Endodermal cell (in vitro differentiated cells): ENCODE measurements at regions not wholly inside any gene's neighbourhood (a gene's known extent, or its start where the extent isn't known, plus 50 kb on each side); places are given as distances from the start of the nearest gene placed in this dataset.

ENCODE experiments used
- DNase-seq: peaks from one replicate; pipeline ENCODE4 v3.0.0-alpha.2; 2017
- H3K27ac ChIP-seq: 2 replicates; pipeline ENCODE4 v1.5.1; 2013; ENCODE audit warnings: mild to moderate bottlenecking, low read depth, low read length, moderate library complexity
- H3K27me3 ChIP-seq: 2 replicates; pipeline ENCODE4 v1.6.1; 2013; ENCODE audit warnings: mild to moderate bottlenecking, low read length, moderate library complexity; ENCODE audit not compliant: insufficient read depth, control insufficient read depth, poor library complexity, severe bottlenecking
- H3K36me3 ChIP-seq: 2 replicates; pipeline ENCODE4 v1.7.0; 2013; ENCODE audit warnings: mild to moderate bottlenecking, low read length, moderate library complexity; ENCODE audit not compliant: control insufficient read depth, insufficient read depth
- H3K4me1 ChIP-seq: one replicate; pipeline ENCODE4 v1.7.0; 2013; ENCODE audit warnings: low read length; ENCODE audit not compliant: control insufficient read depth, insufficient read depth
- H3K4me3 ChIP-seq: 2 replicates; pipeline ENCODE4 v1.5.1; 2013; ENCODE audit warnings: mild to moderate bottlenecking, low read length, moderate library complexity
- H3K9ac ChIP-seq: 2 replicates; pipeline ENCODE4 v1.6.1; 2013; ENCODE audit warnings: mild to moderate bottlenecking, low read length, moderate library complexity; ENCODE audit not compliant: poor library complexity, severe bottlenecking; ENCODE audit errors: extremely low read depth
- H3K9me3 ChIP-seq: 2 replicates; pipeline ENCODE4 v1.6.1; 2013; ENCODE audit warnings: mild to moderate bottlenecking, low read length, moderate library complexity; ENCODE audit not compliant: control insufficient read depth
- H3K27ac Mint-ChIP-seq: 2 replicates; pipeline ENCODE4 v1.8.0; 2020; ENCODE audit warnings: mixed read lengths
- H3K27me3 Mint-ChIP-seq: 2 replicates; pipeline ENCODE4 v1.8.0; 2021; ENCODE audit warnings: mild to moderate bottlenecking, mixed read lengths; ENCODE audit not compliant: insufficient read depth
- H3K36me3 Mint-ChIP-seq: 2 replicates; pipeline ENCODE4 v1.8.0; 2020; ENCODE audit warnings: low read depth, mixed read lengths
- H3K4me1 Mint-ChIP-seq: 2 replicates; pipeline ENCODE4 v1.8.0; 2020; ENCODE audit warnings: mixed read lengths
- H3K4me3 Mint-ChIP-seq: 2 replicates; pipeline ENCODE4 v1.8.0; 2020; ENCODE audit warnings: mild to moderate bottlenecking, moderate library complexity, mixed read lengths
- H3K9me3 Mint-ChIP-seq: 2 replicates; pipeline ENCODE4 v1.8.0; 2020; ENCODE audit warnings: mild to moderate bottlenecking, mixed read lengths
- WGBS, 2 experiments: methylation state at CpG; one replicate each; pipeline versions ENCODE4 v1.1.5 to v1.1.7; 2013; ENCODE audit warnings: missing lambda C conversion rate in 2 of 2, mixed read lengths in 1 of 2; ENCODE audit not compliant: insufficient coverage in 1 of 2, insufficient read length in 1 of 2; 5-methylcytosine and 5-hydroxymethylcytosine counted together
- TF ChIP-seq, protein P1 (sequence below): fragments of 200-600 bp; sonication (generic); conservative IDR thresholded peaks from 2 replicates; pipeline ENCODE4 v1.5.0; 2021; ENCODE audit warnings: antibody characterized with exemption, mild to moderate bottlenecking

DNA sequence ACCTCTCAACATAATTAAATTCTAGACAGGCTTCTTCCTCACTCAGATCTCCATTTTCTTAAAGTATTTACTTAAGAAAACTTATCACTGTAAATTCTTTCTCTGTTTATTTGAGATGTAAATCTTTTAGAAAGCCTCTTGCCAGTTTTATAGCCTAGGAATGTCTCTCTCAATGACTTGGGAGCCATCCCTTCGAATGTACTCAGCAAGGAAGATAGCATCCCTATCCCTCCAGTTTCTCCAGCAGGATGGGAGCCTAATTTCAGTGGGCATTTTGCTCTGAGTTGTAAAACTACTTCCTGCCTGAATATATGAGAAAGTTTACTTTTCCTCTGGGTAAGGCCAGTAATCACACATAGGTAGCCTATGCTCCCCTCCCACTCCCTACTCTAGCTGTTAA, 558.5 kb upstream of the ARRDC3 start:
- H3K27me3 Mint-ChIP-seq = no peaks in the 10 kb centered on the region

DNA sequence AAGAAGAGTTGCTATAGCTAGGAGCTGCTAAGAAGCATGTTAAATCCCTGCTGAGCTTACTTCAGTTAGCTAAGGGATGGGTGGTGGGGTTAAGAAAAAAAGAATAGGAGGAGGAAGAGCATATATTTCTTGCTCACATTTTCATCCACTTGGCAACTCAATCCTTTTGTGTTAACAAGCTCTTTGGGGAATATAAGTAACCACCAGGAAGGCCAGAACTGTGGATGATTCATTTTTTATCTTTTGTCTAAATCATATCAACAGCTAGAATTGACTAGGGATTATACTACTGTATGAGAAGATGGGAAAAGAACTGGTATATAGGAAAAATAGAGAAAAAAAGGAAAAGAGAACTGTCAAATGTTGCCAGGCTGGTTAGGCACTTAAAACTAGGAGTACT, 555.3 kb upstream of the ARRDC3 start:
- no peaks in the 10 kb centered on the region for H3K27me3 ChIP-seq
- no peaks in the 10 kb centered on the region for H3K4me1 Mint-ChIP-seq
- TF ChIP-seq, protein P1, sequence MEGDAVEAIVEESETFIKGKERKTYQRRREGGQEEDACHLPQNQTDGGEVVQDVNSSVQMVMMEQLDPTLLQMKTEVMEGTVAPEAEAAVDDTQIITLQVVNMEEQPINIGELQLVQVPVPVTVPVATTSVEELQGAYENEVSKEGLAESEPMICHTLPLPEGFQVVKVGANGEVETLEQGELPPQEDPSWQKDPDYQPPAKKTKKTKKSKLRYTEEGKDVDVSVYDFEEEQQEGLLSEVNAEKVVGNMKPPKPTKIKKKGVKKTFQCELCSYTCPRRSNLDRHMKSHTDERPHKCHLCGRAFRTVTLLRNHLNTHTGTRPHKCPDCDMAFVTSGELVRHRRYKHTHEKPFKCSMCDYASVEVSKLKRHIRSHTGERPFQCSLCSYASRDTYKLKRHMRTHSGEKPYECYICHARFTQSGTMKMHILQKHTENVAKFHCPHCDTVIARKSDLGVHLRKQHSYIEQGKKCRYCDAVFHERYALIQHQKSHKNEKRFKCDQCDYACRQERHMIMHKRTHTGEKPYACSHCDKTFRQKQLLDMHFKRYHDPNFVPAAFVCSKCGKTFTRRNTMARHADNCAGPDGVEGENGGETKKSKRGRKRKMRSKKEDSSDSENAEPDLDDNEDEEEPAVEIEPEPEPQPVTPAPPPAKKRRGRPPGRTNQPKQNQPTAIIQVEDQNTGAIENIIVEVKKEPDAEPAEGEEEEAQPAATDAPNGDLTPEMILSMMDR = no peak
- no peak overlapping the region for H3K9ac ChIP-seq
- no peaks in the 10 kb centered on the region for H3K9me3 ChIP-seq
- no peak overlapping the region for H3K4me3 ChIP-seq
- H3K36me3 ChIP-seq = no peaks in the 10 kb centered on the region
- H3K4me1 ChIP-seq = no peaks in the 10 kb centered on the region
- no peaks in the 10 kb centered on the region for H3K36me3 Mint-ChIP-seq
- no peak overlapping the region for H3K27ac ChIP-seq
- DNase-seq = no peak
- H3K27me3 Mint-ChIP-seq = no peaks in the 10 kb centered on the region
- no peaks in the 10 kb centered on the region for H3K9me3 Mint-ChIP-seq
- no peak overlapping the region for H3K27ac Mint-ChIP-seq
- H3K4me3 Mint-ChIP-seq = no peak overlapping the region

More for the DNA sequence above, 558.5 kb upstream of the ARRDC3 start:
- H3K4me3 Mint-ChIP-seq = no peak overlapping the region
- no peaks in the 10 kb centered on the region for H3K4me1 ChIP-seq
- TF ChIP-seq, protein P1 = no peak
- no peak overlapping the region for H3K4me3 ChIP-seq
- no peaks in the 10 kb centered on the region for H3K36me3 ChIP-seq
- H3K27me3 ChIP-seq = no peaks in the 10 kb centered on the region
- H3K36me3 Mint-ChIP-seq = no peaks in the 10 kb centered on the region
- H3K27ac ChIP-seq = no peak overlapping the region
- no peaks in the 10 kb centered on the region for H3K4me1 Mint-ChIP-seq
- 71% methylated on average over 1 of the region's 1 CpG; no CpG with 5 or more reads in 1 of the 2 experiments for WGBS, 2 experiments
- DNase-seq = no peak
- no peaks in the 10 kb centered on the region for H3K9me3 Mint-ChIP-seq
- no peak overlapping the region for H3K9ac ChIP-seq
- no peak overlapping the region for H3K27ac Mint-ChIP-seq
- H3K9me3 ChIP-seq = no peaks in the 10 kb centered on the region

DNA sequence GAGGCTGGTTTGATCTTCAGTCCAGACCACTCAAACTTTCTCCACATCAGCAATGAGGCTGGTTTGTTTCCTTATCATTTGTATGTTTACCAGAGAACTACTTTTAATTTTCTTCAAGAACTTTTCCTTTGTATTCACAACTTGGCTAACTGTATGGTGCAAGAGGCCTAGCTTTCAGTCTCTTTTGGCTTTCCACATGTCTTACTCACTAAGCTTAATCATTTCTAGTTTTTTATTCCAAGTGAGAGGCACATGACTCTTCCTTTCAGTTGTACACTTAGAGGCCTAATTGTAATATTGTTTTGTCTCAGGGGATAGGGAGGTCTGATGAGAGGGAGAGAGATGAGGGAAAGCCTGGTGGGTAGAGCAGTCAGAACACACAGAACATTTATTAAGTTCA, 554.0 kb upstream of the ARRDC3 start:
- Mint-ChIP-seq H3K36me3 (no peaks in the 10 kb centered on the region), H3K9me3 (no peaks in the 10 kb centered on the region), H3K27ac (no peak overlapping the region), H3K4me3 (no peak overlapping the region), H3K4me1 (no peaks in the 10 kb centered on the region), H3K27me3 (no peaks in the 10 kb centered on the region)
- H3K27me3 ChIP-seq = no peaks in the 10 kb centered on the region
- H3K9ac ChIP-seq = no peak overlapping the region
- no peaks in the 10 kb centered on the region for H3K36me3 ChIP-seq
- no peak overlapping the region for H3K27ac ChIP-seq
- no peaks in the 10 kb centered on the region for H3K9me3 ChIP-seq
- no peak overlapping the region for H3K4me3 ChIP-seq
- no peak for DNase-seq
- TF ChIP-seq, protein P1 = no peak
- no peaks in the 10 kb centered on the region for H3K4me1 ChIP-seq
